COLO829 (cell line): ENCODE measurements at regions not wholly inside any gene's neighbourhood (a gene's known extent, or its start where the extent isn't known, plus 50 kb on each side); places are given as distances from the start of the nearest gene placed in this dataset.

Source experiments
- DNase-seq: peaks from one replicate; pipeline ENCODE4 v3.0.0; 2012; ENCODE audit warnings: low spot score

GRCh38 chr16:50955311-50955710, 195.8 kb downstream of the SALL1 start:
- no peak for DNase-seq

GRCh38 chr16:50954469-50954868, 196.6 kb downstream of the SALL1 start:
- no peak for DNase-seq

DNA sequence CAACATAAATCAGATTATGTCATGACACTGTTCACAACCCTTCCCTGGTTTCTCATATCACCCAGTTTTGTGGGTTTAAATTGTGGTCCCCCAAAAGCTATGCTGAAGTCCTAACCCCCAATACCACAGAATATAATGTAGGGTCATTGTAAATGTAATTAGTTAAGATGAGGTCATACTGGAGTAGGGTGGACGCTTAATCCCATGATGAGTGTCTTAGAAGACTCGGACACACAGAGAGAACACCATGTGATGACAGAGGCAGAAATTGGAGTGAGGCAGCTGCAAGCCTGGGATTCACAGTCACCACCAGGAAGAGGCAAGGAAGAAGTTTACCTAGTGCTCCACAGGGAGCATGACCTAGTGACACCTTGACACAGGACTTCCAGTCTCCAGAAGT, 197.8 kb downstream of the SALL1 start:
- DNase-seq, result no peak

DNA sequence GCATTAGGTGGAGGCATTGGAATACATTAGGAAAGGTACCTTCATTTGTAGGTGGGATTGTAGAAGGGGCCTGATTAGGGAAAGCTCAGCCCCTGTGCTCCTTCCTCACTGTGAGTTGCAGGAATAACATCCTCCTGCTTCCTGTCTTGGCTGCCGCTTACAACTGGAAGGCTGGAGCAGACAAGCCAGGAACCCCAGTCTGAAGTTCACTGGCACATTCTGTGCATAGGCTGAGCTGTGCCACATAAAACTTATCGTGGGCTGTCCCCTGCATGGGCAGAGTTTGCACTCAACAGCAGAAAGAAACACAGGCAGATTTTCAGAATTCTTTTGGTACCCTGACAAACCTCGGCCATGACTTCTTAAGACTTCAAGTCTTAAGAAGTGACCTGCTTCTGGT, 200.1 kb downstream of the SALL1 start:
- DNase-seq, result no peak

DNA sequence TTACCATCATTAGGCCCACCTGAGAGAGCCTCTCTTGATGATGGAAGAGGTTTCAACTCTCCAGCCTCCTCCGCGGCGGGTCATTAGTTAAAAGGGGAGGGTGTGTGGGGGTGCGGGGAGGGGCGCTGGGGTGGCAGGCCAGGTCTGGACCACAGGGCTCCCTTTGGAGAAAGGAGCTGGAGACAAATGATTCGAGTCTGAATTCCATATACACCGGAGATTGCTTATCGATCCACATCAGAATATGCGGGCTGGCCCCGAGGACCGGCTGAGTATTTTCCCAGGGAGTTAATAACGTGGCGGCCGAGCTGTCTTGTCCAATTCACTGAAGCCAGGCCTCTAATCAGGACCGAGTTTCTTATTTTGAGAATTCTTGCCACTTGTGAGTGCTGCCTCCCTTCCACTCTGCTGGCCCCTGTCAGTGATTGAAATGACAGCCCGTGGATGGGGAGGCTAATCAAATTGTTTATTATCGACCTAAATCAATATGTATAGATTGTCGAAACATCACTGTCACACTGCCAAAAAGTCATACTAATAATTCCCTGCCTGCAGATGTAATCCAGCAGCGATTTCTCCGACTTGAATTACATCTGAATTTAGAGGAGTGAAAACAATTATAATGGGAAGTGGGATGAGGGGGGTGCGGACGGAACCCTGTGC, 202.7 kb downstream of the SALL1 start:
- no peak for DNase-seq

DNA sequence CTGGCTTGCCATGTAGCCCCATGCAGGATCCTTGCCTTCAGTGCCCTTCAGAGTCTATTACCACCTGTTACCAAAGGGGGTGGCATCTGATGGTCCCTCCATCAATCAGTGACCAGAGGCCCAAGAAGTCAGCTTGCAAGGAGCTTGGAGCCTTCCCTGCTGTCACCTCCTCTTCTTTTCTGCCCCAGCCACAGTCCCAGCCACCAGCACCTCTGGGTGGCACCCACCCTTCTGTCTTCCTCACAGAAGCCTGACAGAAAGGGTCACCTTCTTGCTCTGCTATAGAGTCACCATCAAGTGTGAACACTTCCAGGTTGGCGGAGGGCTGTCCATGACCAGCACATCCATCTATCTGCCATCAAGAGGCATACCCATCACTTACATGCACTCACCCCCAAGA, 203.2 kb downstream of the SALL1 start:
- DNase-seq, result no peak

GRCh38 chr16:50946606-50947005, 204.5 kb downstream of the SALL1 start:
- no peak for DNase-seq

GRCh38 chr16:50946098-50946497, 204.2 kb downstream of the CYLD start:
- DNase-seq, result no peak

DNA sequence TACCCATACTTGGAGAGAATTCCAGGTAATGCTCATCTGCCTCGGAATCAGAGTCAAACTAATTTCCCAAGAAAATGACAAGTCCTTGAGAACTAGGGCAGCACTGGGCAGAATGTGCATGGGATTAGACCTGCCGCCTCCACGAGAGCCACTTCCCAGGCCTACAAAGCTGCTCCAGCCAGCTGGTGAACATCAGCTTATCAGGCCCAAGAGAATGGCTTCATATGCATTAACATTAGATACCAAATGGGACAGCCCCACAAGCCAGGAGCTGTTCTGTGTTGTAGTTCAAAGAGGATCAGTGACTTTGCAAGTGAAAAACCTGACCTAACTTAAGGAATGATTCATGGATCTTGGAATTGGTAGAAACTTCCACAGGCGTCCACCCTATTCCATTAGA, 203.3 kb downstream of the CYLD start:
- no peak for DNase-seq

DNA sequence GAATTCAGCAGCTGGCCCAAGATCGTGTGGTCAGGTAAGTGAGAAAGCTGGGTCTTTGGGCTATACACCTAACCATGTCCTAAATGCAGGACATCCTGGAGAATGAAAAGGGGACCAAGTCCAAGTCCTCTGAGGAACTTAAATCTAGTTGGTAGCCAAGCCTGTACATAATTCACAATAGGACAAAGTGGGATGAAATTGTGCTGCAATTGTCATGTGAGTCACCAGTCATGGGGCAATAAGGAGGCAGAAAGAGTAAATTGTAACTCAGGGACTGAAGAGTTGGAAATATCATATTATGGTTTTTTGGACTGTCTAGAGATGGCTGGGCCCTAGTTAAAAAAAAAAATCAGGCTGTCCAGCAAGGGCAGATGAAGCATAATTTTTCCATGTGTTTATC, 202.6 kb downstream of the CYLD start:
- no peak for DNase-seq

DNA sequence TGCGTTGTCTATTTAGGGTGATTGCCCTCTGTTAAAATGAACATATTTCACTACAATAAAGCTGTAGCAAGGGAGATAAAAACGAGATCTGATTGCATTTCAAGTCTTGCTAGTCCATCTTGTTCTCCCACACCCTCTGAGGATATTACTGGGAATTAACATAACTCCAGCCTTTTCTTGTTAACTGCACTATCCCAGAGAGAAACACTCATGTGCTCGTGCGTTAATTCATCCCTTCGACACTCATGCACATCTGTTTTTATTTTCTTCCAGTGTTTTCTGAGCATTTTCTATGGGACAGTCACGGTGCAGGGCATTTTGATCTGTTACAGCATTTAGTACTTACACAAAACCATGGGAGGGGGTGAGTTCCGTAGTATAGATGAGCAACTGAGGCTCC, 202.1 kb downstream of the CYLD start:
- DNase-seq, result no peak

DNA sequence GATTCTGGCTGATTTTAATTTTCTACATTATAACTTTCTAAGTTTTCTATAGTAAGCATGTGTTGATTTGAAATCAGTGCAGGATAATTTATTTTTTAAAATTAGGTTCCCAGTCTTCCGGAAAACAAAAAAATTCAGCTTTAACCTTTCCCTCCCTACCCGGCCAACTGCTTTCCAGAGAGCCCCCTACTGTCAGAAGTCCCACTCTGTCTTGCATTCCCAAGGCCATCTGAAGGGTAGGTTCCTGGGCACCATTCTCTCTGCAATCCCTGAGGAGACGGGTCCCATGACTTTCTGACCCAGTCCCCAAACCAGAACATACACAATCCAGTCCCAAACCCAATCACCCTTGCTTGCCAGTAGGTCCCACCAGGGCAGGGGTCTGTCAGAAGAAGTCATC, 200.3 kb downstream of the CYLD start:
- no peak for DNase-seq

- DNase-seq, result no peak
These were observed 199.8 kb downstream of the CYLD start for GRCh38 chr16:50941681-50942080.

- DNase-seq, result no peak
These were observed 198.5 kb downstream of the CYLD start for GRCh38 chr16:50940275-50940854.

- no peak for DNase-seq
These were observed 197.5 kb downstream of the CYLD start for GRCh38 chr16:50939356-50939755.

GRCh38 chr16:50938932-50939331, 197.0 kb downstream of the CYLD start:
- no peak for DNase-seq

DNA sequence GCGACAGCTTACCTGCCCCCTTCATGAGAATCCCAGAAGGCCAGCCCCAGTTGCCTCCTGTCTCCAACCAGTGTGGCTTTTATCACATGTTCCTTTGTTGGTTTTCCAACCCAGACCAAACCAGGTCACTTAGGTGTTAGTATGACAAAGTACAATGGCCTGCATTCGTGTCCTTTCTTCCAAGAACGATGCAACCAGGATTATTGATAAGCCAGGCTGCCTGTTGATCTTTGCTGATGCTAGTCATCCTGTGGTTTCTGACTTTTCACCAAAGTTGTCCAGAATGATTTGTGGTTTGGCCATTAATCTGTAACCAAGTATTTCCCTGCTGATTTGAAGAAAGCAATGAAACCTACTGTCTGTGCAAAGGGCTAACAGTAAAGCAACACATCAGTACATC, 191.4 kb downstream of the CYLD start:
- DNase-seq, result no peak

DNA sequence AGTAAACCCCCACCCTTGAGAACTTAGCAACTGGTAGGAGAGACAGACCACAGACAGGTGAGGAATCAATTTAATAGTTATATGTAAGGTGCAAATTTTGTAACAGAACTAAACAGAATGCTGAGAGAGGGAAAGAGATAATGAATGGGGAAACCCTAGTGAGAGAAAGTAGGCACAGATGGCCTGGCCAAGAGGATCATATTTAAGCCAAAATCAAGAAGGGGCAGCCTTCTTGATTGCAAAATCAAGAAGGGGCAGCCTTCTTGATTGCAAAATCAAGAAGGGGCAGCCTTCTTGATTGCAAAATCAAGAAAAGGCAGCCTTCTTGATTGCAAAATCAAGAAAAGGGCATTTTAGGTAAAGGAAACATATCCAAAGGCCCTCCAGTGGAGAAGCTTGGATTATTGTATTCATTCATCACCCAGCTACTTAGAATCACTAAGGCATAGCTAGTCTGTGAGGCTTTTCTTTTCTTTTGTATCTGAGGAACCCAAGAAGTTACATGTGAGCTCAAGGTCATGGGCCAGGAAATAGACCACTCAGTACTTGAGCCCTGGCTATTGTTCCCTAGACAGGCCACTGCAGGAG, 190.6 kb downstream of the CYLD start:
- no peak for DNase-seq

DNA sequence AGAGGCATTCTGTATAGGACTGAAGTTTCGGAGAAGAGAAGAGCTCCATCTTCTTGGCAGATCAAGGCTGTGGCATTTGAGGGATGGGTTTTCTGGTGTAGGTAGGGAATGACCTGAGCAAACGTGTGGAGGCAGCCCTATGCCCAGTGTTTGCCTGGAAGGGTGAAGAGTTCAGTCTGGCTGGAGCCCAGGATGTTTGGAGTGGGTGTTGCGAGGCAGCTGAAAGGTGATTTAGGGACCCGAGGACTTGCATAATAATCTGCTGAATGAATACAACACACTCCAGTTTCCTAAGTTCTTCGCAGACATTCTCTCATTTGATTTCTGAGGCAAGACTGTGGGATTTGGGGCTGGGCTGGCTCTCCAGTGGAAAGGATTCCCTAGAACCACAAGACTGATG, 186.2 kb downstream of the CYLD start:
- no peak for DNase-seq

GRCh38 chr16:50925758-50926357, 184.0 kb downstream of the CYLD start:
- no peak for DNase-seq

DNA sequence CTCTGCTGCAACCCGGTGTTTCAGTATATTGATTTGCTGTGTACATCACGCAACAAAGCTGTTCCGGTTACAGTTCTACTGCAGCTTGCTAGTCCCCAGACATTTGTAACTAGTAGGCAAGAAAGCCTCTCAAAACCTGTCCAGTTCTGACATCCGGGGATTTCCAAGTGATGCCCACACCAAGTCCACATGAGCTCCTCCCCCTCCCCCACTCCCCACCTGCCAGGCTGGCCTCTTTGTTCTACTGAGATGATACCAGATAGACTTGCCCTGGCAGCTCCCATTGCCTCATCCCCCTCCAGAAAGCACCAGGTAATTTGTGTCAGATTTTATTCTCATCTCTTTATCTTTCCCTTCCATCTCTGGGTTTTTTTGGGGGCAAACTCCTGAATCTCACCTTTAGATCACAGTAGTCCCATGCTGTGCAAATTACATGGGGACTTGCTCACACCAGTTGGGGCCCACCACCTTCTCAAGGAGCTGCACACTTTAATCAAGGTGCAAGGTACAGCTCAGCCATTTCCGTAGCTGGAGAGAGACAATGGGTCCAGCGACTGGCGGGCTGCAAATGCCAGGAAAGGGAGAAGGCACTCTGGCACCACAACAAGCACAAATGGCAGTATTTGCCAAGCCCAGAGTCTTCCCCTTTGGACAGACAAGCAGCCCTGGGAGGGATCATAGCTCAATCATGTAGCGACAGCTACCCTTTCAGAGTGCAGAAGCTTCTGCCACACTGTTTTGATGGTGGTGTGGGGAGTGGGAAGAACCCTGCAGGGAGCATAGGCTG, 183.1 kb downstream of the CYLD start:
- DNase-seq, result no peak

DNA sequence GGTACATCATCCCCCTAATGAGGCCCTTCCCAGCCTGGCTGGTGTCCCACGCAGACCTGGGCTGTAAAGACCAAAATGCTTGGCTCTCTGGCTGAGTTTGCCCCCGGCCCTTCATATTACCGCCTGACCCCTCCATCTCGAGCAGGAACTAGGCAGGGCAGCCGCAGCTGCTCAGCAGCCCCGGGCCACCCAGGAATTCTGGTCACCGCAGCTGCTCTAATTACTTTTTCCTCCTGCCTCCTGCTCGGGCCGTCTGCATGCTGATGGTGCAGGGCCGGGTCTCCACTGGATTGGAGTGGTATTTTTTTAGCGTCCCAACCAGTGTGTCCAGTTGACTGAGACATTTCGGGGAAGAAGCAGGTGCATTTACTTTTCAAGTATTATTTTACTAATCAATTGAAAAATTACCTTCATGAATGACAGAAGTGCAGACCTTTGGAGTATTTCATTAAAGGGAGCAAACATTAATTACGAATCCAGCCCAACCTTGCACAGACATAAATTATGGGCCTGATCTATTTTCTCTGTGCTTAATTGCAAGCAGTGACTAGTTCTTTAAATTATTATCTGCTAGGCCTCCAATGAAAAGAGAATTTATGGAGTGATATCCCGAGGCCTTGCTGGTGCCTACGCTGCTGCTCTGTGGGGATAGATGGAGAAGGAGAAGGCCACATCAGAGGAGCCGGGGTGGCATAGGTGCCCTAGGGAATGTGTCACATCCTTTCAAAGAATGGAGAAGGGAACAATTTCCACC, 176.2 kb downstream of the CYLD start:
- no peak for DNase-seq
